ENCODE measurements at regions not wholly inside any gene's neighbourhood (a gene's known extent, or its start where the extent isn't known, plus 50 kb on each side); places are given as distances from the start of the nearest gene placed in this dataset.

DNA sequence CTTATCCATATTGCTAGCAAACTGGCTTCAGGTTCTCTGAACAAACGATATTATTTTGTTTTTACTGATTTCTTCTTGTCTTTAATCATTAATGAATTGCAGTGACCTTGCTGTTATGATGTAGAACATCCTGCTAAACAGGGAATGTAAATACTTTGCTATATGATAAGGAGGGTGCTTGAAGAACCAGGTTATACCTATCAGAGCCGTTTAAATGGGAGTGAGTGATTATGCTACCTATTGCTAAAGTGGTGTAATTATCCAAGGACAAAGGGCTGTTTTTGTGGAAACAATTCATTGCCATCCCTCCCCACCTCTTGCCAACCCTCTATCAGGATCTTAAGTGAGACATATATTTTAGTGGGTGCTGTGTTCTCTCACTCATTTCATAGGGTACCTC, 788.9 kb downstream of the RPA4 start:
- TF ChIP-seq, protein P1, sequence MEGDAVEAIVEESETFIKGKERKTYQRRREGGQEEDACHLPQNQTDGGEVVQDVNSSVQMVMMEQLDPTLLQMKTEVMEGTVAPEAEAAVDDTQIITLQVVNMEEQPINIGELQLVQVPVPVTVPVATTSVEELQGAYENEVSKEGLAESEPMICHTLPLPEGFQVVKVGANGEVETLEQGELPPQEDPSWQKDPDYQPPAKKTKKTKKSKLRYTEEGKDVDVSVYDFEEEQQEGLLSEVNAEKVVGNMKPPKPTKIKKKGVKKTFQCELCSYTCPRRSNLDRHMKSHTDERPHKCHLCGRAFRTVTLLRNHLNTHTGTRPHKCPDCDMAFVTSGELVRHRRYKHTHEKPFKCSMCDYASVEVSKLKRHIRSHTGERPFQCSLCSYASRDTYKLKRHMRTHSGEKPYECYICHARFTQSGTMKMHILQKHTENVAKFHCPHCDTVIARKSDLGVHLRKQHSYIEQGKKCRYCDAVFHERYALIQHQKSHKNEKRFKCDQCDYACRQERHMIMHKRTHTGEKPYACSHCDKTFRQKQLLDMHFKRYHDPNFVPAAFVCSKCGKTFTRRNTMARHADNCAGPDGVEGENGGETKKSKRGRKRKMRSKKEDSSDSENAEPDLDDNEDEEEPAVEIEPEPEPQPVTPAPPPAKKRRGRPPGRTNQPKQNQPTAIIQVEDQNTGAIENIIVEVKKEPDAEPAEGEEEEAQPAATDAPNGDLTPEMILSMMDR (IDR thresholded peaks at IDR 0.05; ENCODE audit: extremely low read depth in 1 of 2, insufficient read depth in 1 of 2, low read depth in 1 of 2, low read length in 2 of 2): no peak
- TF ChIP-seq JUN (IDR thresholded peaks at IDR 0.05; ENCODE audit: borderline replicate concordance, insufficient read depth, insufficient read length, low read depth) (no peak), EZH2 (IDR thresholded peaks at IDR 0.05; ENCODE audit: borderline replicate concordance, low read depth, low read length, severe bottlenecking) (no peak), POLR2AphosphoS5 (IDR thresholded peaks at IDR 0.05; ENCODE audit: insufficient read depth, low read depth, low read length) (no peak), POLR2A (IDR thresholded peaks at IDR 0.05; ENCODE audit: low read depth, low read length) (no peak)
